ENCODE measurements at regions not wholly inside any gene's neighbourhood (a gene's known extent, or its start where the extent isn't known, plus 50 kb on each side); places are given as distances from the start of the nearest gene placed in this dataset.

DNA sequence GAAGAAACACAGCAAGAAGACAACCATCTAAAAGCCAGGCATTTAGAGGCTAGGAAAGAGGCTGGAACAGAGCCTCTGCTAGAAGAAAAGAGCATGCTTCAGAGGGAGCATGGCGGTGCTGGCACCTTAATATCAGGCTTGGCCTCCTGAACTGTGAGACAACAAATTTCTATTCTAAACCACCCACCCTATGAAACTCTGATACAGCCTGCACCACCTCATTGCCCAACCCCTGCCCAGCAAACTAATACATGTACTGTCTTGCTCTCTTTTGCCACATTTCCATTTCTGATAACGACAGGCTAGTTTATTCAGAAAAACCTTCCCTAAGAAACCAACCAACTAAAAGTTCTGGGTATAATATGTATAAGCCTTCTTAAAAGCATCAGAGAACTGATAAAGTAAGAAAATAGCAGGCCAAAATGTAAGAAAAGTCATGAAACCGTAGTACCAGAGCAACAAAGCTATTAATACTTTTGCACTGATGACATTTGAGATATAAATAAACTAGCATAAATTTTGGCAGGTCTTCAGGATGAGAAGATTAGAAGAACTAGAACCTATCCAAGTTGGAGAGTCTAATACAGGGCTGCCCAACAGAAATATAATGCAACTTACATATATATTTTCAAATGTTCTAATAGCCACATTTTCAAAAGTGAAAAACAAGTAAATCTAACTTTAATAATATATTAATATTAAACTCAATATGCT lies 184.7 kb upstream of the HSF2 start:
- Histone ChIP-seq H3K4me3 (no peak overlapping the region), H3K27ac (no peak overlapping the region), H3K4me1 (no peaks in the 10 kb centered on the region), H3K9me3 (no peaks in the 10 kb centered on the region), H3K4me2 (no peak overlapping the region)
- 46% methylated on average over 3 of the region's 3 CpGs for WGBS (ENCODE audit: missing lambda C conversion rate)
- TF ChIP-seq NR3C1 (IDR thresholded peaks at IDR 0.05) (no peak), KDM5A (IDR thresholded peaks at IDR 0.05) (no peak), FOSB (CRISPR knock-in tag; IDR thresholded peaks at IDR 0.05) (no peak), ELK1 (IDR thresholded peaks at IDR 0.05; ENCODE audit: low read depth, low read length) (no peak), KDM1A (IDR thresholded peaks at IDR 0.05; ENCODE audit: low read depth) (no peak), HDAC2 (IDR thresholded peaks at IDR 0.05) (no peak), ATOH8 (CRISPR knock-in tag; IDR thresholded peaks at IDR 0.05; ENCODE audit: low read depth) (no peak), EP300 (IDR thresholded peaks at IDR 0.05) (no peak)
- CTCF ChIA-PET = no interaction called here
- DNase-seq (ENCODE audit: low read depth in 1 of 2, low spot score in 1 of 2) (no peak), ATAC-seq (no peak), FAIRE-seq (no peak)
- POLR2A ChIA-PET = no interaction called here

- FAIRE-seq = no peak
Measured at GRCh38 chr6:122220254-122220653, 179.2 kb upstream of the HSF2 start.

DNA sequence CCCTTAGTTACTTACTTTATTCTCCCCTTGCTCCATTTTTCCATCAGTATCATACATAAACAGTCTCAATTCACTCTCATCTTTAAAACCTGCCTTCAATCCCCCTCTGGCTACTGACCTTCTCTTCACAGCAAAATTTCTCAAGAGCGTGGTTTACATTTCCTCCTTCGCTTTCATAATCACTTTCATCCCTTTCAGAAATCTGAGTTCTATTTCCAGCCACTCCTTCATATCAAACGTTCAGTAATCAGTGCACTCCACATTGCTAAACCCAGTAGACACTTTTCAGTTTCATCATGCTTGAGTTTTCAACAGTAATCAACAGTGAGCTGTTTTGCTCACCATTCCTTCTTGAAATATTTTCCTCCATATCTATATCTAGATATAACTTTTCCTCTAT lies 176.7 kb upstream of the HSF2 start:
- CTCF ChIA-PET = no interaction called here

More at GRCh38 chr6:122220254-122220653, 179.2 kb upstream of the HSF2 start:
- POLR2A ChIA-PET = no interaction called here
- H3K4me1 ChIP-seq = no peaks in the 10 kb centered on the region
- H3K9me3 ChIP-seq = no peaks in the 10 kb centered on the region
- H3K4me2 ChIP-seq = no peak overlapping the region
- H3K4me3 ChIP-seq = no peak overlapping the region
- WGBS (ENCODE audit: missing lambda C conversion rate) = 51% methylated on average over 2 of the region's 2 CpGs
- CTCF ChIA-PET = no interaction called here
- H3K27ac ChIP-seq = no peak overlapping the region
- ATAC-seq (no peak), DNase-seq (ENCODE audit: low read depth in 1 of 2, low spot score in 1 of 2) (no peak)
- TF ChIP-seq NPAS2 (CRISPR knock-in tag; IDR thresholded peaks at IDR 0.05; ENCODE audit: borderline replicate concordance) = no peak
- TF ChIP-seq CBX8 (IDR thresholded peaks at IDR 0.05) = no peak
- TF ChIP-seq MAZ (IDR thresholded peaks at IDR 0.05; ENCODE audit: borderline replicate concordance, low read depth, low read length) = no peak
- no peak for TF ChIP-seq SMC3 (IDR thresholded peaks at IDR 0.05)
- TF ChIP-seq POLR2A (IDR thresholded peaks at IDR 0.05; ENCODE audit: low read length) = no peak
- no peak for TF ChIP-seq REST (IDR thresholded peaks at IDR 0.05)
- TF ChIP-seq HEYL (CRISPR knock-in tag; IDR thresholded peaks at IDR 0.05) = no peak
- TF ChIP-seq EHF (CRISPR knock-in tag; IDR thresholded peaks at IDR 0.05) = no peak
- no peak for TF ChIP-seq HDAC2 (IDR thresholded peaks at IDR 0.05)
- no peak for TF ChIP-seq KDM5A (IDR thresholded peaks at IDR 0.05)

More for the DNA sequence above, 176.7 kb upstream of the HSF2 start:
- Histone ChIP-seq H3K9me3 (no peaks in the 10 kb centered on the region), H3K4me1 (no peaks in the 10 kb centered on the region), H3K27ac (no peak overlapping the region), H3K4me2 (no peak overlapping the region), H3K4me3 (no peak overlapping the region)
- TF ChIP-seq KDM5A (IDR thresholded peaks at IDR 0.05) (no peak), PBX3 (IDR thresholded peaks at IDR 0.05) (no peak), RFX5 (IDR thresholded peaks at IDR 0.05) (no peak), TP53 (CRISPR knock-in tag; IDR thresholded peaks at IDR 0.05) (no peak), CEBPB (IDR thresholded peaks at IDR 0.05) (no peak), TFCP2L1 (CRISPR knock-in tag; IDR thresholded peaks at IDR 0.05) (no peak)
- POLR2A ChIA-PET = no interaction called here
- WGBS (ENCODE audit: missing lambda C conversion rate) = 22% methylated on average over 3 of the region's 3 CpGs
- no peak for FAIRE-seq
- DNase-seq (ENCODE audit: low read depth in 1 of 2, low spot score in 1 of 2) = no peak
- no peak for ATAC-seq

Data from A549 (cell line).